NCI-H1417 treated with DMSO at 0.1 percent for 48 hours (cell line): ENCODE measurements at regions not wholly inside any gene's neighbourhood (a gene's known extent, or its start where the extent isn't known, plus 50 kb on each side); places are given as distances from the start of the nearest gene placed in this dataset.

Experiments used
- DNase-seq: peaks from one replicate; lab custom pipeline; 2025; lab: John Stamatoyannopoulos, UW

GRCh38 chr13:65881561-65882155 lies 1348.5 kb downstream of the PCDH9 start:
- DNase-seq, result no peak

DNA sequence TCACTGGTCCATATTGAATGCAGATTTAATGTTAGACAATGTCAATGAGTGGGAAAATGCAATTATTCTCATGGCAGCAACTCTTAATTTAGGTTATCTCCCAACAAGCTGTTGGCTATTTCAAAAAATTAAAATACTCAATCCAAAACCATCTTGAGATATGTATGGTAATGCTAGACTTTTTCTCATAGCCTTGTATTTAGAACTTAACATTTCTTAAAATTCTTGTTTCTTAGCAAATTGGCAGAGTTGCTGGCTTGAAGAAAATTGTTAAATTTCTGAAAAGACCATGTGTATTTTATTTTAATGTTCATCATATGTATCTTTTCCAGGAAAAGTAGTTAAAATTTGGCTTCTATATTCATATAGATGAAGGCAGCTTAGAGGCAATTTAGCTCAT lies 1355.1 kb downstream of the PCDH9 start:
- DNase-seq, result no peak

GRCh38 chr13:65872448-65872847 lies 1357.7 kb downstream of the PCDH9 start:
- DNase-seq, result no peak

DNA sequence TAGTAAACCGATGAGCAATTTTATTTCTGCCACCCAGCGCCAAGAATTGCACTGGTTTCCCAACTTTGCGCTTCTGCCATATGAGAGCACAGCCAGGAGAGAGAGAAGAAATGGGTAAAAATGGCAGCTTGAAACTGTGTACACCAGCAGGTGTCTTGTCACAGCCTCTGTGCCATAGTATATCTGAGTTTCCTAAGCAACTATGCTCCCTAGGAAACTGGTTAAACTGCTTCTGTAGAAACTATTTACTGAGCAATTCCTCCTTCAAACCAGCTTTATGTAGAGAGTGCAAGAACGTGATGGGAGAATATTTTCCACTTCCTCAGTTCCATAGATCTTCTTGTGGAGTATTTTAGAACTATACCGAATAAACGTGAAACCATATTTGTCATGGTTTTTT lies 1361.3 kb downstream of the PCDH9 start:
- DNase-seq, result no peak

DNA sequence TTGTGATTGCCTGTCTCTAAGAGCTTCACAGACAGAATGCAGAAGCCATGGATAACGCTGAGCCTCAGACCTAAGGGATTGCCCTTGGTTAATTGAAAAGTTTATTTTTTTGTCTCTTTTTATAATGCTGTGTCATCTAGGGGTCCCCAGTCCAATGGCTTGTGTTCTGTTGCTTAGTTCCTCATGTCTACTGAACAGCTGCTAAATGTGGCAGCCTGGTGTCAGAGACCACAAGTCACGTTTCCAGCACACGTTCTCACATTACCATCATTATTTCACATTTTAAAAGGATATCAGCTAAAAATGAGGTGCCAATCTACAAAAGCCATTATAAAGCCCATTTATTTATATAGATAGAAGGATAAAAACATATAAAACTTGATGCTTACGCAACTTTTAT lies 1362.0 kb downstream of the PCDH9 start:
- no peak for DNase-seq

- DNase-seq, result no peak
Measured at GRCh38 chr13:65866138-65866537, 1364.0 kb downstream of the PCDH9 start.

GRCh38 chr13:65865206-65865605 lies 1364.9 kb downstream of the PCDH9 start:
- no peak for DNase-seq

DNA sequence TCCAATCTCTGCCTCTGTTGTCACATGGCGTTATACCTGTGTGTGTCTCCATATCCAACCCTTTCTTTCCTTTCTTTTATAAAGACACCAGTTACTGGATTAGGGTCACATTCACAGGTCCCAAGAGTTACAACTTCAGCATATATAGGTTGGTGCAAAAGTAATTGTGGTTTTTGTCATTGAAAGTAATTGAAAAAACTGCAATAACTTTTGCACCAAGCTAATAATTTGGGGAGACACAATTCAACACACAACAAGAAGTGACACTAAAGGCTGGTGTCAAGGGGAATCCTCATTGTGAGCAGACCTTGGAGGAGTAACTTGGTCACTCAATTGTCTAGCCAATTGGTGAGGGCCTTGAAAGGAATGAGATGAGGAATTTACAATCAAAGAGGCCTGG lies 1366.1 kb downstream of the PCDH9 start:
- no peak for DNase-seq

DNA sequence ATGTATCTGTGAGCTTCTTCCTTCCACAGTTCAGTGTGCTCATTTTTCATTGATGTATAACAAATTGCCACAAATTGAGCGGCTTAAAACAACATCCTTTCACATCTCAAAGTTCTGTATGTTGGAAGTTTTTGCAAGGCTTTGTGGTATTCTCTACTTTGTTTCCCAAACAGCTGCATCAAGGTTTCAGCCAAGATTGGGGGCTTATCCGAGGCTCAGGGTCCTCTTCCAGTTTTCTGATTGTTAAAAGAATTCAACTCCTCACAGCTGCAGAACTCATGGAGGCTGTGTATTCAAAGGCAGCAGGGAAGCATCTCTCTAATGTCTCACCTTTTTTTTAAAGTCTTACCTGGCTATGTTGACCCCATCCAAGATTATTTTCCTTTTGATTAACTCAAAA lies 1369.8 kb downstream of the PCDH9 start:
- no peak for DNase-seq

- no peak for DNase-seq
Measured at GRCh38 chr13:65857942-65858565, 1372.1 kb downstream of the PCDH9 start.

- no peak for DNase-seq
Measured at GRCh38 chr13:65856431-65856830, 1373.7 kb downstream of the PCDH9 start.

- DNase-seq, result no peak
Measured at GRCh38 chr13:65855242-65855805, 1374.8 kb downstream of the PCDH9 start.

DNA sequence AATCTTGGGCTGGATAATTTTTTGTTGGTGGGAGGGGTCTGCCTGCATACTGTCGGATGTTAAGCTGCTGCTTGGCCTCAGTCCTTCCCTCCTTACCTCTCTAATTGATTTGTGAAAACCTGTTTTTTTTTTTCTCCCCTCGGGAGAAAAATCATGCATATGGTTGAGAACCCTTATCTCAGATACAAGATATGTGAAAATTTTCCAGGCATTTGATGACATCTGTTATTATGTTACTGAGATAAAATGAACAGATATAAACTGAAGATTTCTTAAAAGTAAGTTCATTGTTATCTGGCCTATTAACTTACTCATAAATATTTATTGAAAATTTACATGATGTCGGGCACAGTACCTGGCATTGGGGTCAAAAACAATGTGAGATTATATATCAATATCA lies 1375.7 kb downstream of the PCDH9 start:
- no peak for DNase-seq

GRCh38 chr13:65844266-65844841 lies 1385.8 kb downstream of the PCDH9 start:
- DNase-seq, result no peak

DNA sequence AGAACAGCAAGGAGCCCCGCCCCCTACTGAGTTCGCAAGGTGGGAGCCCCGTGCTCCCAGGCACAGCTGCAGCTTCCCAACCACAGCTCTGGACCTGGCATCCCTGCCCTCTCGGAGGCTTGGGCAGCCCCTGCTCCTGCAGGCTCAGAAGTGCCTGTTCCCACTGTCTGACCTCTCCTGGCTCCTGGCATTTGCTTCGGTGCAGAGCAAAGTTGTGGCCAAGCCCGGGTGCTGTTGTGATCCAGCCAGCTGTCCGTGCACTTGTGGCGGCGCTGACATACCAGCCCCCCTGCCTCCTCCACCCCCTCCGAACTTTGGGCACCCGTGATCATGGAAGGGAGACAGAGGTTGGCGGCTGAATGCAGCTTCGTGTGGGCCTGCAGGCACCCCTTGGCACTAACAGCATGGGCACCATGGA lies 1386.8 kb downstream of the PCDH9 start:
- DNase-seq, result no peak

DNA sequence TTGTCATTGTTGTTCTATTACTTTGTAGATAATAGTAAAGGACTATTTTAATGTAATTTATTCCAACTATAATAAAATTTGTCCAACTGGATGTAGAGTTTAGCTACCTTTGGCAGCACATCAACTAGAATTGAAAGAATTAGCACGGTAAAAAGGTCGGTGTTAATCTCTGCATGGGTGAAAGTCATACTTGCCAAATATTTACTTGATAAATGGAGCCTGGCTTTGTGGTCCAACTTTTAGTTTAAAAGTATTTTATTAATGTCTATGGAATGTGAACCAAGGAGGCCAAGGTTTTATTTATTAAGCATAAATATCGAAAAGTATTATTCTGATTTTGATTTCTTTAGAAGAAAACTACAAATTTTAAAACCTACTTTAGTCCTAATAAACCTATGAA lies 1389.0 kb downstream of the PCDH9 start:
- no peak for DNase-seq

DNA sequence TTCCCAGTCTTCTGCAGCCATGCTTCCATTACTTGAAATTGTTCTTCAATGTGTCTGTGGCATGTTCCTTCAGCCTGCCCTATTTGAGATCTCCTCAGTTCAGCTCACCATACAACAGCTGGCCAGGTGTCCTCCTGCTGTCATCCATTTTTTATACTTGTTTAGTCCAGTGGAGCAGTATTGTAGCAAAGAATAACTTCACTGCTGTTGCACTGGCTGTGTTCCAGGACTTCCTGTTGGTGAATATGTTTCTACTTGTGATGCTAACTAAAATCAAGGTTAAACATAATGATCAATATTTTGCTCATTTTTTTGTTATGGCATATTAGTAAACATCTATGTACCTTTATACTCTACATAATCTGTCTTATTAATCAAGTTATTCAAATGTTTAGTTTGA lies 1394.1 kb downstream of the PCDH9 start:
- DNase-seq, result no peak

GRCh38 chr13:65834897-65835296 lies 1395.2 kb downstream of the PCDH9 start:
- DNase-seq, result no peak

DNA sequence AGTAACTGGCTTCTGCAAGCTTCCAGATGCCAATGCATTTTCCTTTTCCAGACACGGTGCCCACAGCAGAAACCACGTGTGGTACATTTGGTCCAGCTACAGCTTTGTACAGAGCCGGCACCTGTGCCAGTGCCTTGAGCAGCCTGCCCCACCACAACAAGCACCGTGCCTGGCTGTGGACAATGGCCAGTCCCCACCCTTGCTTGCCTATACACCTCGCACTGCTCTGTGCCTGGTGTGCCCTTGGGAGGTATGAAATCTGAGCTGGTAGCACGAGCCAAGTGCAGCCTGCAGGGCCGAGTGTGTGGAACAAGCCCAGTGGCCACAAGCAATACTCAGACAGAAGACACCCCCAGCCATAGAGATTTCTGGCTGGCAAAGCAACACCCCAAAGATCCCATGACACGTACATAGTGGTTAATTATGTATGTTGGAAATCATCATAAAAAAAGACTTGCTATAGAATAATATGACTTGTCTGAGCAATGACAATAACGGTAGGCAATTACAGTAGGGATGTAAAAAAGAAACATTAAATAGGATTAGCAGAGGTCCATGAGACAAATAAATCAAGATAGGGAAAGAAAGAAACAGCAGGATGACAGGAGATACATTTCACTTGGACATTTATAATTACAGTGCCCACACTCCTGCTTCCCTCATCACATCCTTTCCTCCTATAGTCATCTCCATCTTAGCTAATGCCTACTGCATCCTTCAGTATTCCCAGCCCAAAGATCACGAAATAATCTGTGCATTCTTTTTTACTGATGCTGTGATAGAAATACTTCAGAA lies 1399.5 kb downstream of the PCDH9 start:
- peak; percentile 31 for DNase-seq

DNA sequence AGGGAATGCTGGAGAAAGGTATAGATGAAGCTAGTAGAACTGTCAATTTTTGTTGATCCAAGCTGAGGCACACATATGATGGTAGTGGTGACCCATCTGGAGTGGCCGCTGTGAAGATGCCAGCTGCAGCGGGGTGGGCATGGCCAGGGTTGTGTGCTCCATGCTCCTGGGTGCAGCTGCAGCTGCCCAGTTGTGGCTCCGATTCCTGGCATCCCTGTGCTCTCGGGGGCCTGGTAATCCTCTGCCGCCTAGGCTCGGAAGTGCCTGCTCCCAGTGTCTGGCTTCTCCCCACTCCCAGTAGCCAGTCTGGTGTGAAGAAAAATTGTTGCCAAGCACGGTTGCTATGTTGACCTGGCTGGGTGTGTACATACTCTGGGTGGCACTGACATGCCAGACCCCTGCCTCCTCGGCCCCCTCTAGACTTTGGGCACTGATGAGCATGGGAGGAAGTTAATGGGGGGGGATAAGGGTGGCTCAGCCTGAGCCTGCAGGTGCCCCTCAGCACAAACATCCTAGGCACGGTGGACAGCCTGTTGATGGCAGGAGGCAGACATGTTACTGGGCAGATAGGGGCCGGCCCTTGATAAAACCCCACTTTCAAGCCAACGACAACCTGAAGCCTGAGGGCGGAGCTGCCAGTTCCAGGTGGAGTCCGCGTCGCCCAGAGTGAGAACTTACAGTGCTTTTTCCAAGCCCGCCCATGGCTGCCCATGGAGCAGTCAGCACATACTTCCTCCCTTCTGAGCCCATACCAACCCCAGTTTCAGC lies 1400.7 kb downstream of the PCDH9 start:
- DNase-seq, result no peak

- DNase-seq, result no peak
Measured at GRCh38 chr13:65826657-65827056, 1403.5 kb downstream of the PCDH9 start.

DNA sequence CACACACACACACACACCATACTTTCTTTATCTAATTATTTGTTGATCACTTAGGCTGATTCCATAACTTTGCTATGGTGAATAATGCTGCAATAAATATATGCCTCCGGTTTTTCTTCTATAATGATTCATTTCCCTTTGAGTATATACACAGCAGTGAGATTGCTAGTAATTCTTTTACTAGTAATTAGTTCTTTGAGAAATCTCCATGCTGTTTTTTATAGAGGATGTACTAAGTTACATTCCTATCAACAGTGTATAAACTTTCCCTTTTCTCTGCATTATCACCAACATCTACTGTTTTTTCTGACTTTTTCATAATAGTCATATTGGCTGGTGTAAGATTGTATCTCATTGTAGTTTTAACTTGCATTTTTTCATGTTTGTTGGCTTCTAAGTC lies 1405.1 kb downstream of the PCDH9 start:
- DNase-seq, result no peak
